K562 (cell line): ENCODE measurements at regions not wholly inside any gene's neighbourhood (a gene's known extent, or its start where the extent isn't known, plus 50 kb on each side); places are given as distances from the start of the nearest gene placed in this dataset.

ENCODE experiments used
- ATAC-seq: fragments of 200-7000 bp; cut with Tn5 transposase; 3 replicates; pipeline ENCODE4 v1.9.1; 2020; ENCODE audit warnings: moderate library complexity
- BruUV-seq: library from RNA; stranded (reverse); fragments of 400-500 nt; replicated peaks from 2 replicates; lab custom pipeline; 2021; lab: Mats Ljungman, UMichigan
- CTCF ChIA-PET: fragments of 300-600 bp; formaldehyde crosslinking; extraction: SDS; loops from one replicate; lab custom pipeline; 2021; ENCODE audit warnings: low intra/inter-chr PET ratio; lab: Yijun Ruan, JAX
- POLR2A ChIA-PET: fragments of 300-600, 350-650 bp; sonication (Branson Sonifier 250); formaldehyde crosslinking; extraction: SDS; loops from one replicate; lab custom pipeline; 2021; ENCODE audit warnings: antibody characterized with exemption, inconsistent platforms; lab: Yijun Ruan, JAX
- DNase-seq, 4 experiments: peaks; one replicate each; pipeline versions ENCODE4 v3.0.0 to v3.0.0-alpha.2; 2011 to 2018; ENCODE audit warnings: low spot score in 3 of 4, mixed read lengths in 3 of 4; ENCODE audit errors: extremely low read depth in 1 of 4
- FAIRE-seq: peaks from 2 replicates; lab custom pipeline; 2011; peaks lifted over from hg19 to GRCh38; lab: Jason Lieb, UNC
- H2AFZ ChIP-seq: 2 replicates; pipeline ENCODE4 v1.6.0; 2011; ENCODE audit warnings: low read depth, low read length, control low read depth, inconsistent platforms
- H3K27ac ChIP-seq: fragments of 200-600 bp; 3 replicates; pipeline ENCODE4 v1.8.0; 2011; ENCODE audit warnings: low read depth, mild to moderate bottlenecking, control low read depth, inconsistent platforms, low read length, moderate library complexity, mixed read lengths; ENCODE audit errors: extremely low read depth
- H3K27me3 ChIP-seq, 2 experiments: fragments of 300-600 bp in 1 of 2; 2 replicates in 1 of 2; 3 replicates in 1 of 2; pipeline versions ENCODE4 v1.6.0 to v1.8.0; 2011; ENCODE audit warnings: inconsistent platforms in 2 of 2, low read length in 2 of 2, mild to moderate bottlenecking in 1 of 2, mixed read lengths in 1 of 2, moderate library complexity in 1 of 2; ENCODE audit not compliant: control insufficient read depth in 2 of 2, insufficient read depth in 2 of 2
- H3K36me3 ChIP-seq: fragments of 300-600 bp; 3 replicates; pipeline ENCODE4 v1.8.0; 2011; ENCODE audit warnings: mild to moderate bottlenecking, low read length, inconsistent platforms; ENCODE audit not compliant: control insufficient read depth, insufficient read depth
- H3K4me1 ChIP-seq, 2 experiments: fragments of 200-600 bp in 1 of 2; replicated peaks in 1 of 2; 2 replicates in 1 of 2; 3 replicates in 1 of 2; pipeline versions ENCODE4 v1.5.1 to v1.8.0; 2011; ENCODE audit warnings: inconsistent platforms in 2 of 2, low read length in 2 of 2, mild to moderate bottlenecking in 1 of 2, mixed read lengths in 1 of 2, moderate library complexity in 1 of 2; ENCODE audit not compliant: control insufficient read depth in 2 of 2, insufficient read depth in 2 of 2
- H3K4me2 ChIP-seq: 2 replicates; pipeline ENCODE4 v1.6.1; 2011; ENCODE audit warnings: low read length, control low read depth, inconsistent platforms, mixed read lengths; ENCODE audit not compliant: insufficient read depth
- H3K4me3 ChIP-seq: fragments of 200-600 bp; sonication (generic), shearing (Covaris generic); 2 replicates; pipeline ENCODE4 v1.5.1; 2016; ENCODE audit warnings: control low read depth, inconsistent platforms
- H3K79me2 ChIP-seq: fragments of 200-600 bp; 3 replicates; pipeline ENCODE4 v1.8.0; 2011; ENCODE audit warnings: low read length, inconsistent platforms; ENCODE audit not compliant: control insufficient read depth, insufficient read depth
- H3K9ac ChIP-seq, 2 experiments: 2 replicates each; pipeline versions ENCODE4 v1.6.0 to v1.6.1; 2011; ENCODE audit warnings: low read depth in 2 of 2, low read length in 2 of 2, control low read depth in 1 of 2, inconsistent platforms in 1 of 2, mild to moderate bottlenecking in 1 of 2, mixed read lengths in 1 of 2; ENCODE audit not compliant: insufficient read depth in 1 of 2
- H3K9me1 ChIP-seq: one replicate; pipeline ENCODE4 v1.6.0; 2011; ENCODE audit warnings: inconsistent platforms, mild to moderate bottlenecking, low read length, moderate library complexity; ENCODE audit not compliant: control insufficient read depth, insufficient read depth
- H3K9me3 ChIP-seq: replicated peaks from 2 replicates; pipeline ENCODE4 v1.5.1; 2011; ENCODE audit warnings: low read depth, low read length, inconsistent platforms; ENCODE audit not compliant: control insufficient read depth, insufficient read depth
- H4K20me1 ChIP-seq: replicated peaks from 2 replicates; pipeline ENCODE4 v1.6.1; 2011; ENCODE audit warnings: low read length, inconsistent platforms, mixed read lengths; ENCODE audit not compliant: control insufficient read depth, insufficient read depth
- CHD1 ChIP-seq: fragments of 200-600 bp; sonication (generic); IDR thresholded peaks from one replicate; pipeline ENCODE4 v1.6.1; 2012; ENCODE audit warnings: mild to moderate bottlenecking, moderate library complexity, low read length, inconsistent platforms
- CREBBP ChIP-seq: IDR thresholded peaks from one replicate; pipeline ENCODE4 v1.6.1; 2012; ENCODE audit warnings: low read depth, mild to moderate bottlenecking, control low read depth, inconsistent platforms, low read length
- EZH2 ChIP-seq: IDR thresholded peaks from 2 replicates; pipeline ENCODE4 v1.6.1; 2012; ENCODE audit warnings: low read depth, mild to moderate bottlenecking, inconsistent platforms, low read length, borderline replicate concordance
- RUNX1 ChIP-seq: sonication (generic); IDR thresholded peaks from 2 replicates; pipeline ENCODE4 v1.6.1; 2016; ENCODE audit warnings: antibody characterized with exemption, low read depth
- SAP30 ChIP-seq: fragments of 200-600 bp; sonication (generic); IDR thresholded peaks from 2 replicates; pipeline ENCODE4 v1.6.1; 2012; ENCODE audit warnings: borderline replicate concordance, low read depth, mild to moderate bottlenecking, moderate library complexity, low read length, control low read depth, inconsistent platforms; ENCODE audit not compliant: insufficient read depth, poor library complexity, severe bottlenecking
- SNRNP70 ChIP-seq: fragments of 200-400 bp; formaldehyde crosslinking; optimal IDR thresholded peaks from 2 replicates; pipeline ENCODE3; 2017; ENCODE audit warnings: low read depth, low read length
- SRSF7 ChIP-seq: fragments of 200-400 bp; formaldehyde crosslinking; optimal IDR thresholded peaks from 2 replicates; pipeline ENCODE3; 2017; ENCODE audit warnings: mild to moderate bottlenecking, low read depth, low read length
- ZNF23 ChIP-seq: fragments of 250-450 bp; sonication (Bioruptor Pico); IDR thresholded peaks from 2 replicates; pipeline ENCODE4 v1.4.0; 2020; ENCODE audit warnings: mild to moderate bottlenecking
- ZNF778 ChIP-seq: fragments of 450-650 bp; formaldehyde crosslinking; IDR thresholded peaks from 2 replicates; pipeline ENCODE4 v1.4.0; 2020; ENCODE audit warnings: mild to moderate bottlenecking, moderate library complexity
- WGBS: fragments of 100-300 bp; shearing (Covaris generic); methylation state at CpG from one replicate; pipeline ENCODE4 v1.1.6; 2016; ENCODE audit warnings: low coverage, mixed read lengths; ENCODE audit not compliant: insufficient coverage; ENCODE audit errors: missing lambda C conversion rate; 5-methylcytosine and 5-hydroxymethylcytosine counted together
- in situ Hi-C: fragments of 300-500 bp; cut with MboI; formaldehyde crosslinking; loops from 4 replicates; pipeline ENCODE4 v1.15.0; 2018; ENCODE audit warnings: inconsistent platforms, mixed read lengths
- intact Hi-C: fragments of 100-400 bp; cut with micrococcal nuclease; formaldehyde crosslinking; loops from 2 replicates; pipeline ENCODE4 v1.14.2; 2022
- TF ChIP-seq, protein P1 (sequence below): fragments of 250-450 bp; sonication (Bioruptor Pico); IDR thresholded peaks from 2 replicates; pipeline ENCODE4 v1.9.0; 2021; ENCODE audit warnings: mild to moderate bottlenecking, inconsistent platforms
- TF ChIP-seq, protein P2 (sequence below): fragments of 150-350 bp; IDR thresholded peaks from 2 replicates; pipeline ENCODE4 v1.6.1; 2014; ENCODE audit warnings: low read depth, mild to moderate bottlenecking, low read length, borderline replicate concordance

DNA sequence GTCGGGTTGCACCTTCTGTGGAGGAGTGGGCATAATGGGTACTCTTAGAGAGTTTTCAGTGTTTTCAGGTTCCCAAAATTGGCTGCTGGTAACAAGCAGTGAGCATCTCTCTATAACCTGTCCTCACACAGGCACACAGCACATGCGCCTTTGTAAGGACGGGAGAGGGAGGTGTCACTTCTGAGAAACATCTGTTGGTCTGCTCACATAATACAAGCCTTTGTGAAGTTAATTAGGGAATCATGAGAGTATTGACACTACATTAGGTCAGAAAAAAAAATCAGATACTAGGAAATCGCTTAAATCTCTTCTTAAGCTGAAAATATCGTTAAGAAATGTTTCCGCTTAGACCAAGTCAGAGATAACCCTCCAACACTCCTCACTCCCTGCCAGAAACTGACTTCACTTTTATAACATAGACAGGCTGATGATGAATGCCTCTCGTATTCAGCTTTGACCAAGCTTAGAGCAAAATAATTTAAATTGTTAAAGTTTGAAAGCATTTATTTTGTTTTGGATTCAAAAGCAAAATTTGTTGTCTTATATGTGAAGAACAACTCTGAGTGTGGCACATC, 769.7 kb downstream of the TNS3 start:
- ChIA-PET POLR2A (no interaction called here), CTCF (no interaction called here)
- intact Hi-C loops = no loop called here
- in situ Hi-C loops = no loop called here
- Histone ChIP-seq H3K9me3 (no peaks in the 10 kb centered on the region), H3K4me1 (no peaks in the 10 kb centered on the region), H3K36me3 (no peaks in the 10 kb centered on the region), H3K27ac (no peak overlapping the region), H3K9me1 (no peaks in the 10 kb centered on the region), H3K4me3 (no peak overlapping the region)
- WGBS = 2% methylated on average over 7 of the region's 7 CpGs
- no peak for ATAC-seq
- TF ChIP-seq CHD1 = no peak
- TF ChIP-seq RUNX1 = no peak
- no peak for TF ChIP-seq ZNF778 (CRISPR knock-in tag)
- no peak for TF ChIP-seq SAP30
- TF ChIP-seq, protein P1, sequence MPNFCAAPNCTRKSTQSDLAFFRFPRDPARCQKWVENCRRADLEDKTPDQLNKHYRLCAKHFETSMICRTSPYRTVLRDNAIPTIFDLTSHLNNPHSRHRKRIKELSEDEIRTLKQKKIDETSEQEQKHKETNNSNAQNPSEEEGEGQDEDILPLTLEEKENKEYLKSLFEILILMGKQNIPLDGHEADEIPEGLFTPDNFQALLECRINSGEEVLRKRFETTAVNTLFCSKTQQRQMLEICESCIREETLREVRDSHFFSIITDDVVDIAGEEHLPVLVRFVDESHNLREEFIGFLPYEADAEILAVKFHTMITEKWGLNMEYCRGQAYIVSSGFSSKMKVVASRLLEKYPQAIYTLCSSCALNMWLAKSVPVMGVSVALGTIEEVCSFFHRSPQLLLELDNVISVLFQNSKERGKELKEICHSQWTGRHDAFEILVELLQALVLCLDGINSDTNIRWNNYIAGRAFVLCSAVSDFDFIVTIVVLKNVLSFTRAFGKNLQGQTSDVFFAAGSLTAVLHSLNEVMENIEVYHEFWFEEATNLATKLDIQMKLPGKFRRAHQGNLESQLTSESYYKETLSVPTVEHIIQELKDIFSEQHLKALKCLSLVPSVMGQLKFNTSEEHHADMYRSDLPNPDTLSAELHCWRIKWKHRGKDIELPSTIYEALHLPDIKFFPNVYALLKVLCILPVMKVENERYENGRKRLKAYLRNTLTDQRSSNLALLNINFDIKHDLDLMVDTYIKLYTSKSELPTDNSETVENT (CRISPR knock-in tag) = no peak
- no peak for TF ChIP-seq SNRNP70
- TF ChIP-seq EZH2 = no peak
- TF ChIP-seq, protein P2, sequence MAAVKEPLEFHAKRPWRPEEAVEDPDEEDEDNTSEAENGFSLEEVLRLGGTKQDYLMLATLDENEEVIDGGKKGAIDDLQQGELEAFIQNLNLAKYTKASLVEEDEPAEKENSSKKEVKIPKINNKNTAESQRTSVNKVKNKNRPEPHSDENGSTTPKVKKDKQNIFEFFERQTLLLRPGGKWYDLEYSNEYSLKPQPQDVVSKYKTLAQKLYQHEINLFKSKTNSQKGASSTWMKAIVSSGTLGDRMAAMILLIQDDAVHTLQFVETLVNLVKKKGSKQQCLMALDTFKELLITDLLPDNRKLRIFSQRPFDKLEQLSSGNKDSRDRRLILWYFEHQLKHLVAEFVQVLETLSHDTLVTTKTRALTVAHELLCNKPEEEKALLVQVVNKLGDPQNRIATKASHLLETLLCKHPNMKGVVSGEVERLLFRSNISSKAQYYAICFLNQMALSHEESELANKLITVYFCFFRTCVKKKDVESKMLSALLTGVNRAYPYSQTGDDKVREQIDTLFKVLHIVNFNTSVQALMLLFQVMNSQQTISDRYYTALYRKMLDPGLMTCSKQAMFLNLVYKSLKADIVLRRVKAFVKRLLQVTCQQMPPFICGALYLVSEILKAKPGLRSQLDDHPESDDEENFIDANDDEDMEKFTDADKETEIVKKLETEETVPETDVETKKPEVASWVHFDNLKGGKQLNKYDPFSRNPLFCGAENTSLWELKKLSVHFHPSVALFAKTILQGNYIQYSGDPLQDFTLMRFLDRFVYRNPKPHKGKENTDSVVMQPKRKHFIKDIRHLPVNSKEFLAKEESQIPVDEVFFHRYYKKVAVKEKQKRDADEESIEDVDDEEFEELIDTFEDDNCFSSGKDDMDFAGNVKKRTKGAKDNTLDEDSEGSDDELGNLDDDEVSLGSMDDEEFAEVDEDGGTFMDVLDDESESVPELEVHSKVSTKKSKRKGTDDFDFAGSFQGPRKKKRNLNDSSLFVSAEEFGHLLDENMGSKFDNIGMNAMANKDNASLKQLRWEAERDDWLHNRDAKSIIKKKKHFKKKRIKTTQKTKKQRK = no peak
- no peak for TF ChIP-seq ZNF23 (CRISPR knock-in tag)
- TF ChIP-seq SRSF7 = no peak
- TF ChIP-seq CREBBP = no peak
- TF ChIP-seq, all 486 proteins: peak for 0
- Histone ChIP-seq H3K27me3 (no peaks in the 10 kb centered on the region), H3K79me2 (no peaks in the 10 kb centered on the region), H4K20me1 (no peaks in the 10 kb centered on the region), H3K4me2 (no peak overlapping the region), H2AFZ (no peak overlapping the region), H3K9ac (no peak overlapping the region)
- FAIRE-seq (no peak), DNase-seq (no peak)
- BruUV-seq = no TSS peak
